ENCODE measurements at regions not wholly inside any gene's neighbourhood (a gene's known extent, or its start where the extent isn't known, plus 50 kb on each side); places are given as distances from the start of the nearest gene placed in this dataset.

- TF ChIP-seq CTCF (IDR thresholded peaks at IDR 0.05) (no peak), POLR2A (IDR thresholded peaks at IDR 0.05) (no peak)
Measured at GRCh38 chr7:48806731-48807130, 117.6 kb upstream of the CDC14C start.

GRCh38 chr7:48811071-48811470 is 113.3 kb upstream of the CDC14C start:
- H3K9me3 ChIP-seq = no peaks in the 10 kb centered on the region
- DNase-seq = no peak

More at GRCh38 chr7:48806731-48807130, 117.6 kb upstream of the CDC14C start:
- intact Hi-C loops (cut with DNase I) = no loop called here
- Histone ChIP-seq H3K4me3 (replicated peaks in 1 of 3) (no peak overlapping the region), H3K4me1 (no peaks in the 10 kb centered on the region), H3K9me3 (no peaks in the 10 kb centered on the region), H3K27ac (no peak overlapping the region), H3K36me3 (no peaks in the 10 kb centered on the region), H3K27me3 (no peaks in the 10 kb centered on the region)
- no peak for DNase-seq
- 65 to 69% methylated on average over 4 of the region's 4 CpGs for WGBS, 2 donors

GRCh38 chr7:48813472-48813871 is 110.9 kb upstream of the CDC14C start:
- no peaks in the 10 kb centered on the region for H3K36me3 ChIP-seq
- no peaks in the 10 kb centered on the region for H3K9me3 ChIP-seq
- no peak for DNase-seq
- no peak overlapping the region for H3K27ac ChIP-seq
- WGBS, 2 donors = 47 to 54% methylated on average over 4 of the region's 4 CpGs
- H3K27me3 ChIP-seq = no peaks in the 10 kb centered on the region
- no peak overlapping the region for H3K4me3 ChIP-seq (replicated peaks in 1 of 3)
- H3K4me1 ChIP-seq = no peaks in the 10 kb centered on the region
- intact Hi-C loops (cut with DNase I) = no loop called here
- no peak for TF ChIP-seq POLR2A (IDR thresholded peaks at IDR 0.05)
- TF ChIP-seq CTCF (IDR thresholded peaks at IDR 0.05) = no peak

More at GRCh38 chr7:48811071-48811470, 113.3 kb upstream of the CDC14C start:
- Histone ChIP-seq H3K4me1 (no peaks in the 10 kb centered on the region), H3K27me3 (no peaks in the 10 kb centered on the region), H3K4me3 (replicated peaks in 1 of 3) (no peak overlapping the region), H3K36me3 (no peaks in the 10 kb centered on the region), H3K27ac (no peak overlapping the region)
- 86 to 90% methylated on average over 2 of the region's 2 CpGs for WGBS, 2 donors
- no peak for TF ChIP-seq CTCF (IDR thresholded peaks at IDR 0.05)
- no peak for TF ChIP-seq POLR2A (IDR thresholded peaks at IDR 0.05)
- intact Hi-C loops (cut with DNase I) = no loop called here

GRCh38 chr7:48822138-48822537 is 102.2 kb upstream of the CDC14C start:
- Histone ChIP-seq H3K4me3 (replicated peaks in 1 of 3) (no peak overlapping the region), H3K27me3 (no peaks in the 10 kb centered on the region), H3K9me3 (no peaks in the 10 kb centered on the region), H3K4me1 (no peaks in the 10 kb centered on the region), H3K27ac (no peak overlapping the region), H3K36me3 (no peaks in the 10 kb centered on the region)
- no peak for DNase-seq
- WGBS, 2 donors = 88 to 96% methylated on average over 1 of the region's 1 CpG
- intact Hi-C loops (cut with DNase I) = no loop called here
- TF ChIP-seq POLR2A (IDR thresholded peaks at IDR 0.05) = no peak
- TF ChIP-seq CTCF (IDR thresholded peaks at IDR 0.05) = no peak

GRCh38 chr7:48832303-48832845 is 92.0 kb upstream of the CDC14C start:
- intact Hi-C loops (cut with DNase I) = no loop called here
- H3K4me3 ChIP-seq (replicated peaks in 1 of 3) = no peak overlapping the region
- WGBS, 2 donors = 61 to 75% methylated on average over 4 of the region's 4 CpGs
- no peak for DNase-seq
- no peaks in the 10 kb centered on the region for H3K4me1 ChIP-seq
- no peaks in the 10 kb centered on the region for H3K9me3 ChIP-seq
- H3K27me3 ChIP-seq = no peaks in the 10 kb centered on the region
- no peaks in the 10 kb centered on the region for H3K36me3 ChIP-seq
- no peak for TF ChIP-seq POLR2A (IDR thresholded peaks at IDR 0.05)
- no peak for TF ChIP-seq CTCF (IDR thresholded peaks at IDR 0.05)
- no peak overlapping the region for H3K27ac ChIP-seq

Measured in thyroid gland (tissue), 4 donors.